ENCODE measurements at regions not wholly inside any gene's neighbourhood (a gene's known extent, or its start where the extent isn't known, plus 50 kb on each side); places are given as distances from the start of the nearest gene placed in this dataset.
"Not testable (repeated sequence)": the region's sequence is repeated elsewhere in the genome, so short reads cannot be mapped to it uniquely, and the experiment has no call there.

- H3K4me1 ChIP-seq (ENCODE audit: control insufficient read depth, insufficient read depth, low read length); POLR2A ChIA-PET; H3K27ac ChIP-seq (ENCODE audit: control insufficient read depth, insufficient read depth); H3K4me2 ChIP-seq (ENCODE audit: control insufficient read depth, insufficient read depth); BruUV-seq (replicated peaks); H4K20me1 ChIP-seq (ENCODE audit: control insufficient read depth, insufficient read depth); H3K36me3 ChIP-seq (ENCODE audit: control insufficient read depth in 2 of 2, insufficient read depth in 2 of 2, low read length in 1 of 2); DNase-seq (ENCODE audit: low read depth, low spot score); H3K27me3 ChIP-seq (replicated peaks in 1 of 2; ENCODE audit: control insufficient read depth in 2 of 2, insufficient read depth in 2 of 2, low read length in 1 of 2); H3K4me3 ChIP-seq; in situ Hi-C loops (cut with MboI); H2AFZ ChIP-seq (ENCODE audit: control insufficient read depth, low read depth, low read length); RAD21 ChIA-PET (ENCODE audit: unreplicated experiment); FAIRE-seq; H3K9me3 ChIP-seq (replicated peaks; ENCODE audit: control insufficient read depth, insufficient read depth, low read length); intact Hi-C loops (cut with micrococcal nuclease; ENCODE audit: unreplicated experiment); CTCF ChIA-PET; H3K79me2 ChIP-seq (ENCODE audit: control insufficient read depth, insufficient read depth, low read length); H3K9ac ChIP-seq (ENCODE audit: control insufficient read depth, insufficient read depth, low read length): not testable (repeated sequence)
- 22% methylated on average over 2 of the region's 2 CpGs for WGBS (ENCODE audit: insufficient coverage, insufficient replicate concordance, low lambda C conversion rate, missing lambda C conversion rate)
- peak; percentile 25; the same call in 1 of the 3 replicates for ATAC-seq
- SMC1A ChIA-PET (ENCODE audit: uncharacterized antibody, unreplicated experiment): interaction anchor here (0.6 to 1.0 kb wide), 2 partner anchors 13 to 14 kb away, joined by 3 read pairs; no protein-coding TSS in a partner anchor
Observed at GRCh38 chr5:100714780-100715179, 179.6 kb downstream of the FAM174A start.

GRCh38 chr5:100722657-100723056, 180.4 kb downstream of the ST8SIA4 start:
- ATAC-seq: no peak
- RAD21 ChIA-PET (ENCODE audit: unreplicated experiment): interaction anchor here (1.1 kb wide), 1 partner anchor 180 kb away, joined by 3 read pairs; the partner anchor contains the start of gene ST8SIA4
- Histone ChIP-seq H3K9me3 (replicated peaks; ENCODE audit: control insufficient read depth, insufficient read depth, low read length) (no peaks in the 10 kb centered on the region), H3K27ac (ENCODE audit: control insufficient read depth, insufficient read depth) (no peak overlapping the region), H3K4me1 (ENCODE audit: control insufficient read depth, insufficient read depth, low read length) (no peaks in the 10 kb centered on the region), H4K20me1 (ENCODE audit: control insufficient read depth, insufficient read depth) (no peaks in the 10 kb centered on the region), H3K36me3 (ENCODE audit: control insufficient read depth in 2 of 2, insufficient read depth in 2 of 2, low read length in 1 of 2) (no peaks in the 10 kb centered on the region), H2AFZ (ENCODE audit: control insufficient read depth, low read depth, low read length) (no peak overlapping the region), H3K4me3 (no peak overlapping the region), H3K4me2 (ENCODE audit: control insufficient read depth, insufficient read depth) (no peak overlapping the region), H3K9ac (ENCODE audit: control insufficient read depth, insufficient read depth, low read length) (no peak overlapping the region), H3K27me3 (replicated peaks in 1 of 2; ENCODE audit: control insufficient read depth in 2 of 2, insufficient read depth in 2 of 2, low read length in 1 of 2) (no peaks in the 10 kb centered on the region), H3K79me2 (ENCODE audit: control insufficient read depth, insufficient read depth, low read length) (no peaks in the 10 kb centered on the region)
- no TSS peak for BruUV-seq (replicated peaks)
- POLR2A ChIA-PET: no interaction called here
- intact Hi-C loops (cut with micrococcal nuclease; ENCODE audit: unreplicated experiment) (no loop called here), in situ Hi-C loops (cut with MboI) (no loop called here)
- no peak for DNase-seq (ENCODE audit: low read depth, low spot score)
- SMC1A ChIA-PET (ENCODE audit: uncharacterized antibody, unreplicated experiment): interaction anchor here (1.1 kb wide), 1 partner anchor 12 kb away, joined by 3 read pairs; no protein-coding TSS in a partner anchor
- CTCF ChIA-PET: no interaction called here
- FAIRE-seq: no peak
- TF ChIP-seq ASH2L (IDR thresholded peaks at IDR 0.05; ENCODE audit: borderline replicate concordance, low read depth) (no peak), MYC (IDR thresholded peaks at IDR 0.05; ENCODE audit: insufficient read depth, insufficient read length, insufficient replicate concordance, low read length, severe bottlenecking) (no peak), CBX5 (IDR thresholded peaks at IDR 0.05; ENCODE audit: low read depth) (no peak), YY1 (IDR thresholded peaks at IDR 0.05; ENCODE audit: low read depth, low read length) (no peak), ZBTB11 (CRISPR knock-in tag; IDR thresholded peaks at IDR 0.05) (no peak), BRCA1 (IDR thresholded peaks at IDR 0.05; ENCODE audit: low read depth, low read length) (no peak), NFIC (IDR thresholded peaks at IDR 0.05; ENCODE audit: low read depth, low read length) (no peak), ATF7 (IDR thresholded peaks at IDR 0.05; ENCODE audit: low read depth) (no peak), ZNF592 (IDR thresholded peaks at IDR 0.05) (no peak)
